CD4-positive, alpha-beta T cell (primary cell): ENCODE measurements at regions not wholly inside any gene's neighbourhood (a gene's known extent, or its start where the extent isn't known, plus 50 kb on each side); places are given as distances from the start of the nearest gene placed in this dataset.

Experiments used
- ATAC-seq: fragments of 200-7000 bp; cut with Tn5 transposase; one replicate; pipeline ENCODE4 v1.10.0; 2022; ENCODE audit warnings: mild to moderate bottlenecking; ENCODE audit not compliant: poor library complexity
- CTCF ChIA-PET: fragments of 350-600 bp; sonication (Branson Sonifier 250); formaldehyde crosslinking; loops from one replicate; lab custom pipeline; 2021; ENCODE audit warnings: antibody characterized with exemption, inconsistent platforms; lab: Charles Lee
- POLR2A ChIA-PET: fragments of 350-600 bp; sonication (Branson Sonifier 250); formaldehyde crosslinking; loops from one replicate; lab custom pipeline; 2021; ENCODE audit warnings: antibody characterized with exemption, inconsistent platforms; lab: Charles Lee
- DNase-seq, 14 experiments: peaks; one replicate each; pipeline ENCODE4 v3.0.0-alpha.2; 2013 to 2020; ENCODE audit warnings: mixed read lengths in 2 of 14
- H3K27ac ChIP-seq, 2 donors: one replicate each; pipeline versions ENCODE4 v1.5.1 to v1.7.0; 2013; ENCODE audit warnings: low read length in 2 of 2, low read depth in 1 of 2, mild to moderate bottlenecking in 1 of 2
- H3K27me3 ChIP-seq, 2 experiments: 1 replicate in 1 of 2; 2 replicates in 1 of 2; pipeline versions ENCODE4 v1.6.1 to v1.7.0; 2013; ENCODE audit warnings: low read length in 2 of 2, control low read depth in 1 of 2, mild to moderate bottlenecking in 1 of 2, moderate library complexity in 1 of 2; ENCODE audit not compliant: insufficient read depth in 2 of 2, control insufficient read depth in 1 of 2
- H3K36me3 ChIP-seq: one replicate; pipeline ENCODE4 v1.6.1; 2013; ENCODE audit warnings: low read length, control low read depth; ENCODE audit not compliant: insufficient read depth
- H3K4me1 ChIP-seq: one replicate; pipeline ENCODE4 v1.6.1; 2013; ENCODE audit warnings: low read length, control low read depth; ENCODE audit not compliant: insufficient read depth
- H3K4me3 ChIP-seq: one replicate; pipeline ENCODE4 v1.5.1; 2013; ENCODE audit warnings: mild to moderate bottlenecking, low read length, moderate library complexity
- H3K9me3 ChIP-seq, 2 experiments: 1 replicate in 1 of 2; 2 replicates in 1 of 2; pipeline versions ENCODE4 v1.6.1 to v1.7.0; 2013; ENCODE audit warnings: low read length in 2 of 2, mild to moderate bottlenecking in 2 of 2, control low read depth in 1 of 2, moderate library complexity in 1 of 2; ENCODE audit not compliant: control insufficient read depth in 1 of 2, insufficient read depth in 1 of 2
- H3K27ac Mint-ChIP-seq: one replicate; pipeline ENCODE4 v1.8.0; 2020; ENCODE audit warnings: mixed read lengths
- H3K27me3 Mint-ChIP-seq: one replicate; pipeline ENCODE4 v1.8.0; 2021; ENCODE audit warnings: mixed read lengths
- H3K36me3 Mint-ChIP-seq: one replicate; pipeline ENCODE4 v1.8.0; 2021; ENCODE audit warnings: low read depth, mixed read lengths
- H3K4me1 Mint-ChIP-seq: one replicate; pipeline ENCODE4 v1.8.0; 2021; ENCODE audit warnings: low read depth, mixed read lengths
- H3K4me3 Mint-ChIP-seq: one replicate; pipeline ENCODE4 v1.8.0; 2020; ENCODE audit warnings: mild to moderate bottlenecking, mixed read lengths
- H3K9me3 Mint-ChIP-seq: one replicate; pipeline ENCODE4 v1.8.0; 2020; ENCODE audit warnings: mixed read lengths
- intact Hi-C, 2 experiments: fragments of 100-400 bp; cut with DNase I in 1 of 2; cut with micrococcal nuclease in 1 of 2; formaldehyde crosslinking; loops; one replicate each; pipeline versions ENCODE4 v1.15.1 to v1.9.0; 2023 to 2025; cut with DNase I, micrococcal nuclease
- TF ChIP-seq, protein P1 (sequence below): fragments of 200-600 bp; IDR thresholded peaks from one replicate; pipeline ENCODE4 v1.8.0; 2022; ENCODE audit warnings: antibody characterized with exemption, mild to moderate bottlenecking

- no peak for DNase-seq
- no peak overlapping the region for H3K27ac ChIP-seq
- Mint-ChIP-seq H3K36me3 (no peaks in the 10 kb centered on the region), H3K9me3 (no peaks in the 10 kb centered on the region), H3K4me3 (no peak overlapping the region), H3K27me3 (peaks cover 5% of the 10 kb centered on the region), H3K27ac (no peak overlapping the region), H3K4me1 (no peaks in the 10 kb centered on the region)
- no peaks in the 10 kb centered on the region for H3K27me3 ChIP-seq
- H3K4me3 ChIP-seq = no peak overlapping the region
- intact Hi-C loops = no loop called here
- ChIA-PET POLR2A (no interaction called here), CTCF (no interaction called here)
- H3K9me3 ChIP-seq = no peaks in the 10 kb centered on the region
- TF ChIP-seq, protein P1, sequence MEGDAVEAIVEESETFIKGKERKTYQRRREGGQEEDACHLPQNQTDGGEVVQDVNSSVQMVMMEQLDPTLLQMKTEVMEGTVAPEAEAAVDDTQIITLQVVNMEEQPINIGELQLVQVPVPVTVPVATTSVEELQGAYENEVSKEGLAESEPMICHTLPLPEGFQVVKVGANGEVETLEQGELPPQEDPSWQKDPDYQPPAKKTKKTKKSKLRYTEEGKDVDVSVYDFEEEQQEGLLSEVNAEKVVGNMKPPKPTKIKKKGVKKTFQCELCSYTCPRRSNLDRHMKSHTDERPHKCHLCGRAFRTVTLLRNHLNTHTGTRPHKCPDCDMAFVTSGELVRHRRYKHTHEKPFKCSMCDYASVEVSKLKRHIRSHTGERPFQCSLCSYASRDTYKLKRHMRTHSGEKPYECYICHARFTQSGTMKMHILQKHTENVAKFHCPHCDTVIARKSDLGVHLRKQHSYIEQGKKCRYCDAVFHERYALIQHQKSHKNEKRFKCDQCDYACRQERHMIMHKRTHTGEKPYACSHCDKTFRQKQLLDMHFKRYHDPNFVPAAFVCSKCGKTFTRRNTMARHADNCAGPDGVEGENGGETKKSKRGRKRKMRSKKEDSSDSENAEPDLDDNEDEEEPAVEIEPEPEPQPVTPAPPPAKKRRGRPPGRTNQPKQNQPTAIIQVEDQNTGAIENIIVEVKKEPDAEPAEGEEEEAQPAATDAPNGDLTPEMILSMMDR = no peak
- ATAC-seq = no peak
- H3K36me3 ChIP-seq = no peaks in the 10 kb centered on the region
- H3K4me1 ChIP-seq = no peaks in the 10 kb centered on the region
Observed at GRCh38 chr4:18535948-18536347, 514.4 kb upstream of the LCORL start.

GRCh38 chr4:18533262-18533775 is 511.8 kb upstream of the LCORL start:
- H3K27me3 Mint-ChIP-seq = peaks cover 5% of the 10 kb centered on the region

DNA sequence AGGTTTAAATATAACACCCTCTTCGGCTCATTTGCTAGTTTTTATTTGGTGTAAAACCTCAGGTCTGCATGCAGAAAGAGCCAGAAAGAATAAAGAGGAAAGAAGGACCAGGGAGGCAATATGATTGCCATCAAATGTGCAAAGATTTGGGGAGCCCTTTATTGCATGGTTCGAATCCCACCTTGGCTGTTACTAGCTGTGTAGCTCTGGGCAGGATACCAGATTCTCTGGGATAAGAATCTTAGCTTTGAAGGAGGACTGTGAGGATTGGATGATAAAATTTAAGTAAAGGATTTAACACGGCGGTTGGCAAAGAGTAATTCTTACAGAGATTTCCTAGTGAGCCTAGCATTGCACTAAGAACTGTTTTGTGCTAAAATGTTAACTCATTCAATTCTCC is 510.2 kb upstream of the LCORL start:
- ATAC-seq (no peak), DNase-seq (no peak)
- Mint-ChIP-seq H3K27ac (no peak overlapping the region), H3K9me3 (no peaks in the 10 kb centered on the region), H3K36me3 (no peaks in the 10 kb centered on the region), H3K27me3 (no peaks in the 10 kb centered on the region), H3K4me1 (no peaks in the 10 kb centered on the region), H3K4me3 (no peak overlapping the region)
- no peaks in the 10 kb centered on the region for H3K27me3 ChIP-seq
- intact Hi-C loops = no loop called here
- no peaks in the 10 kb centered on the region for H3K9me3 ChIP-seq
- no peak overlapping the region for H3K4me3 ChIP-seq
- ChIA-PET POLR2A (no interaction called here), CTCF (no interaction called here)
- no peaks in the 10 kb centered on the region for H3K36me3 ChIP-seq
- H3K4me1 ChIP-seq = no peaks in the 10 kb centered on the region
- no peak overlapping the region for H3K27ac ChIP-seq
- TF ChIP-seq, protein P1 = no peak

More at GRCh38 chr4:18533262-18533775, 511.8 kb upstream of the LCORL start:
- no peak overlapping the region for H3K27ac Mint-ChIP-seq
- Histone ChIP-seq H3K27me3 (no peaks in the 10 kb centered on the region), H3K9me3 (no peaks in the 10 kb centered on the region), H3K27ac (no peak overlapping the region), H3K4me1 (no peaks in the 10 kb centered on the region), H3K4me3 (no peak overlapping the region), H3K36me3 (no peaks in the 10 kb centered on the region)
- TF ChIP-seq, protein P1 = no peak
- ChIA-PET CTCF (no interaction called here), POLR2A (no interaction called here)
- DNase-seq (no peak), ATAC-seq (no peak)
- no peaks in the 10 kb centered on the region for H3K36me3 Mint-ChIP-seq
- no peaks in the 10 kb centered on the region for H3K4me1 Mint-ChIP-seq
- no peak overlapping the region for H3K4me3 Mint-ChIP-seq
- no peaks in the 10 kb centered on the region for H3K9me3 Mint-ChIP-seq
- intact Hi-C loops = no loop called here
